GM18907 (cell line): ENCODE measurements at regions not wholly inside any gene's neighbourhood (a gene's known extent, or its start where the extent isn't known, plus 50 kb on each side); places are given as distances from the start of the nearest gene placed in this dataset.
"Not testable (repeated sequence)": the region's sequence is repeated elsewhere in the genome, so short reads cannot be mapped to it uniquely, and the experiment has no call there.

Experiments used
- ATAC-seq: cut with Tn5 transposase; IDR thresholded peaks from one replicate; pipeline ENCODE4 v1.9.1; 2021; ENCODE audit warnings: mild to moderate bottlenecking, moderate library complexity; ENCODE audit not compliant: unreplicated experiment

DNA sequence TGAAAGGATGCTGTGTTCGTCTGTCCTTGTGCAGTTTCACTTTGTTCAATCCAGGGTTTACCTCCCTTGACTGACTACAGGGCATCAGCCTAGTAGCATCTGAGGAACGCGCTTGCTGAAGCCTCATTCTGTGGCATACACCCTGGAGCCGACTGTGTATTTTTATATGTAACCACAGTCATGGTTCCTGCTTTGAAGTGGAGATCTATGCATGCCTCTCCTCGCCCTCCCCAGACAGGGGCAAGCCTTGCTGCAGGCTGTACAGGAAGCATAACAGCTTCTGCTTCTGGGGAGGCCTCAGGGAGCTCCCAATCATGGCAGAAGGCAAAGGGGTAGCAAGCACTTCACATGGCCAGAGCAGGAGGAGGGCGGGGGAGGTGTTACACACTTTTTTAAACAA is 262.1 kb downstream of the BCL11B start:
- ATAC-seq: no peak

DNA sequence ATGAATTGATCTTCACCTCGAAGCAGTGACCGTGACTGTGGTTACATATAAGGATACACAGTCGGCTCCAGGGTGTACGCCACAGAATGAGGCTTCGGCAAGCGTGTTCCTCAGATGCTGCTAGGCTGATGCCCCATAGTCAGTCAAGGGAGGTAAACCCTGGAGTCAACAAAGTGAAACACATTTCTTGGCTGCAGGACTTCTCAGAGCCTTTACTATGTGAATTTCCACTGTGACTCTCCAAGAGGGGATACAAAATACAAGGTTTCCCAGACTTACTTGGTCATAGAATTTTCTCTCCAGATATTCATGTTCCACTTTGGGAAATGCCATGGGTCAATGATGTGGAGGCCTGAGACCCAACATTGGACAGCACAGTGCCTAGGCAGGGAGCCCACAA is 260.6 kb downstream of the BCL11B start:
- ATAC-seq: no peak

DNA sequence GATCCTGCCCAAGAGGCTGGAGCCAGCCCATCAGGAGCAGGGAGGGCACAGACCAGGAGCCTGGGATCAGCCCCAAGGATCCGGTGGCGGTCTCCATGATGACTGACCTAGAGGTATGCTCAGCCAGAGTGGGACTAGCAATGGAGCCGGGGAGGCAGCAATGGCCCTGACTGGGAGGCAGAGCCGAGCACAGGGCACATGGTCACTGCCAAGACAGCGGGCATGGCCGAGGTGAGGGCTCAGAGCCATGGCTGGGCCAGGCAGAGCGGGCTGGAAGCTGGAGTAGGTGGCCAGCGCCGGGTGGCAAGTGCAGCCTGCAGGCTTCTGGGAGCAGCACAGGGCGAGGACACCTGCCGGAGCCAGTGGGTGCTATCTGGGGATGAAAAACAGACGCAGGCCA is 259.3 kb downstream of the BCL11B start:
- ATAC-seq: no peak

DNA sequence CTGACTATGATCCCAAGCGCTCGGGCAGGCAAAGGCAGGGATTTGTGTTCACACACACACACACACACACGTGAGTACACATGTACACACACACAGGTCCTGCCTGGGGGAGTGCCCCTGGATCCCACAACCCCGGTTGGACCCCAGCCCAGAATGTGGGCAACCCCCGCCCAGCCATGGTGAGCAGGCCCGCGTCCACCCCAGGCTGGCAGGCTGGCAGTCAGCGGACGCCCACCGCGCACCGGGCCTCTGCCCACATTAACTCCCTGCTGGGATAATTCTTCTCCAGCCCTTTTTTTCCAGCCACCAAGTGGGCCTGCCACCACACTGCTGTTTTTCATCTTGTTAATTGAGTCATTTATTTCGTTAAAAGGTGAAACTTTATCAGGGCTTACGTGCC is 256.2 kb downstream of the BCL11B start:
- ATAC-seq: no peak

DNA sequence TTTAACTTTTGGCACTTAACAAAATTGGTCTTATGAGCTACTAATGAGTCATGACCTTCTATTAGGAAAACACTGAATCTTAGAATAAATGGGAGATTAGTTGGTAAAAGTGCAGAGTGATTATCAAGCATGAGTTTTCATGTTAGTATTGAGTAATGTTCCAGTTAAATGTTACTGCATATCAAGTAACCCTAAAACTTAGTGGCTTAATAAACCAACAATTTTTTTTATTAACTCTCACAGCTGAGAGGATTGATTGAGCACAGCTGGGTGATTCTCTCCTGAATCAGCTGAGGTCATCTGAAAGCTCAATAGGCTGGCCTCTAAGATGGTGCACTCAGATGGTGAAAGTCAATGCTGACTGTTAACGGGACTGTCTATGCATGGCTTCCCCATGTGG is 248.6 kb downstream of the BCL11B start:
- ATAC-seq: no peak

DNA sequence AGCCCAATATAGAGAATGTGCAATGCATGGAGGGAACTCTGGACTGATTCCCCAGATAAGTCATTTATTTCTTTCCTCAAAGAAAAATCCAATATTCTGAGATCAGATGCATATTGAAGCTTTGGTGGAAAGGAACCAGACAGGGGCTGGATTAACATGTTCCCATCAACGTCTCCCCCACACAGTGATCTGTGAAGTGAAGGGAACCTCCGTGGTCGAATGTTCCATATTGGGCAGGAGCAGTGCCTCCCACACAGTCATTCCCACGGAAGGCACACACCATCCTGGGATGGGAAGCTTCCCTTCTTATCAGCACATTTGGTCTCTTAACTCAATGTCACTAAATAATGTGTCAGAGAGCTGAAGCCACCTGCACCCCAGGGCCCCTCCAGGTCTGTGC is 247.1 kb downstream of the BCL11B start:
- no peak for ATAC-seq

GRCh38 chr14:99025418-99025817 is 246.6 kb downstream of the BCL11B start:
- ATAC-seq: no peak

DNA sequence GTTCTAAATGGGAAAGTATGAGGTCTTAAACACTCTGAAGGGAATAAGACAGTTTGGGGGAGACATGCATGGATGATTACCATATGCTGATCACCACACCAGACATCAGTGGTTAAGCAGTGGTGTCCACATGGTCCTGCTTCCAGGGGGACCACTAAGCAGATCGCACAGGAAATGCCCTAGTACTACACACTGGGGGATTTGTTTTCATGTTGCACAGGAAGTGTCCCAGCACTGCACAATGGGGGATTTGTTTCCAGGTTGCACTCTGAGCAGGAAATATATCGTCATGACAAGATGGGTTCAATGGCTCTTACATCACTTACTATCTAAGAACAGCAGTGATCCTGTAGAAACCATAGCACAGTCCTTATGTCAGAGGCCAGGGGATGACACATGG is 245.5 kb downstream of the BCL11B start:
- ATAC-seq: no peak

- ATAC-seq: no peak
Observed at GRCh38 chr14:99028041-99028440, 244.0 kb downstream of the BCL11B start.

- no peak for ATAC-seq
Observed at GRCh38 chr14:99028521-99028920, 243.5 kb downstream of the BCL11B start.

- ATAC-seq: no peak
Observed at GRCh38 chr14:99029145-99029915, 242.7 kb downstream of the BCL11B start.

DNA sequence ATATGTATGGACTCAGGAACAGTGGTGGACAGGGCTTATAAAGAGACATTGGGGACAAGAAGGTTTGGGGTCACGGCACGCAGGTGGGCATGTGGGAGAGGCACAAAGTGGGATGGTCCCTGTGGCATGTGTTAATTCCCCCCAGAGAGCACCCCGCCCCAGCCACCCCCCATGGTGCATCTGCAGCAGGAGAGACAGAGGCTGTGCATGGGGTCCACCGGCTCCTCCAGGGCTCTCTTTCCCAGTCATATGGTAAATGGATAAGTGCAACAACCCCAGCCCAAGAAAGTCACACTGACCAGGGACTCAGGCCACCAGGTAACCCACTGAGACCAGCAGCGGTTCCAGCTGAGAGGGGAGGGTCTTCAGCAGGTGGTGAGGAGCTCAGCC is 242.1 kb downstream of the BCL11B start:
- ATAC-seq: no peak

DNA sequence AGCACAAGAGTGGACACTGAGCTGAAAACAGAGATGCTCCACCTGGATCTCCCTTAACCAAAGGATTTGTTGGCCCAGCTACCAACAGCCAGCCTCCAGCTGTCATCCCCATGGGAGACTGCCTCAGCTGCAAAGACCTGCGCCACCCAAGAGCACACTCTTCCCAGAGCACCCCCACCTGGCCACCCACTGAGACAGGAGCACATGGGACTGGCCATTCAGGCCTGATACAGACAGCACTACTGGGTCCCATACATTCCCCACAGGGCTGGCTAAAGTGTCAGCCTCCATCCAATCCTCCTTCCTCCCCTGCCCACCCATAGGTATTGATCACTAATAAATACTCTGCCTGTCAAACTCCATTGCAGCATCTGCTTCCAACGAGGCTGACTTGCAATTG is 241.5 kb downstream of the BCL11B start:
- ATAC-seq: no peak

GRCh38 chr14:99032759-99033158 is 239.2 kb downstream of the BCL11B start:
- no peak for ATAC-seq

GRCh38 chr14:99033951-99034350 is 238.0 kb downstream of the BCL11B start:
- ATAC-seq: no peak

- ATAC-seq: no peak
Observed at GRCh38 chr14:99034711-99035171, 237.3 kb downstream of the BCL11B start.

DNA sequence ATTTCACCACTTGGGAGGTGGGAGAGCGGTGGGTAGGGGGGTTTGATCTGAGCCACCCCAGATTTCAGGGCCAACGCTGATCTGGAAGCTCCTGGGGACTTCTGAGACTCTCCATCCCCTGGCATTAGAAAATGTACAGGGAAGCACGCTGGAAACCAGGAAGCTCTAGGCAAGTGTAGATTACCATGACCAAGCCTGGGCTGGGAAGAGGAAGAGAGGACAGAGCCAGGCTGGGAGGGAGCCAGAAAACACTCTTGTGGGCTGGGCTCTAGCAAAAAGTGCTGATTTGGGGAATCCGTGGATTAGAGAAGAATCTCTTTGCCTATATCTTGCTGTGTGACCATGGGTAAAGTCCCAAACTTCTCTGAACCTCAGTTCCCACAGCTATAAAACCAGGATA is 236.7 kb downstream of the BCL11B start:
- no peak for ATAC-seq

GRCh38 chr14:99035712-99036610 is 236.0 kb downstream of the BCL11B start:
- no peak for ATAC-seq

- ATAC-seq: no peak
Observed at GRCh38 chr14:99036611-99037293, 235.2 kb downstream of the BCL11B start.

- not testable (repeated sequence) for ATAC-seq
Observed at GRCh38 chr14:99037326-99037725, 234.7 kb downstream of the BCL11B start.

GRCh38 chr14:99037777-99038430 is 234.1 kb downstream of the BCL11B start:
- ATAC-seq: no peak
